ENCODE measurements at regions not wholly inside any gene's neighbourhood (a gene's known extent, or its start where the extent isn't known, plus 50 kb on each side); places are given as distances from the start of the nearest gene placed in this dataset.

GRCh38 chrX:116009346-116009745, 161.2 kb upstream of the AGTR2 start:
- TF ChIP-seq POLR2A (IDR thresholded peaks at IDR 0.05) (no peak), CTCF (IDR thresholded peaks at IDR 0.05) (no peak), POLR2AphosphoS5 (IDR thresholded peaks at IDR 0.05; ENCODE audit: insufficient read depth in 1 of 2, low read depth in 1 of 2) (no peak)
